ENCODE measurements at regions not wholly inside any gene's neighbourhood (a gene's known extent, or its start where the extent isn't known, plus 50 kb on each side); places are given as distances from the start of the nearest gene placed in this dataset.

DNA sequence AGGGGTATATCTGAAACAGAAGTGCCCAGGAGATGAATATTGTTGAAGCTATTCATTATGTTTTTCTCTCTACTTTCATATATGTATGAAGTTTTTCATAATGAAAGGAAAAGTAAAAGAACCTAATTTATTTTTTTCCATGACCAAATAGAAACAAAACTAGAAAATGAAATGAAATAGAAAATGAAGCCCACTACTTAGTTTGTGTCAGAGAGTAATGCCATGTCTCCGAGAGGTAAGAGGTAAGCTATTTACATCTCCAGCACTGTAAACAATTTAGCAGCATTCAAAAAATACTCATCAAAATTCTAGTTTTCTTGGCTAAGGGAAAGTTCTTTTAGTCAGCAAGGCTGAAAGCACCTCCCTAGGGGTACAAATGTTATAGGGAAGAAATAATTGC is 238.6 kb downstream of the PTH2R start (continued):
- TF ChIP-seq, protein P1, sequence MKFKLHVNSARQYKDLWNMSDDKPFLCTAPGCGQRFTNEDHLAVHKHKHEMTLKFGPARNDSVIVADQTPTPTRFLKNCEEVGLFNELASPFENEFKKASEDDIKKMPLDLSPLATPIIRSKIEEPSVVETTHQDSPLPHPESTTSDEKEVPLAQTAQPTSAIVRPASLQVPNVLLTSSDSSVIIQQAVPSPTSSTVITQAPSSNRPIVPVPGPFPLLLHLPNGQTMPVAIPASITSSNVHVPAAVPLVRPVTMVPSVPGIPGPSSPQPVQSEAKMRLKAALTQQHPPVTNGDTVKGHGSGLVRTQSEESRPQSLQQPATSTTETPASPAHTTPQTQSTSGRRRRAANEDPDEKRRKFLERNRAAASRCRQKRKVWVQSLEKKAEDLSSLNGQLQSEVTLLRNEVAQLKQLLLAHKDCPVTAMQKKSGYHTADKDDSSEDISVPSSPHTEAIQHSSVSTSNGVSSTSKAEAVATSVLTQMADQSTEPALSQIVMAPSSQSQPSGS (IDR thresholded peaks at IDR 0.05; ENCODE audit: low read length) = no peak
- no peak for TF ChIP-seq HDAC6 (IDR thresholded peaks at IDR 0.05; ENCODE audit: low read depth, low read length)
- TF ChIP-seq ASH2L (IDR thresholded peaks at IDR 0.05; ENCODE audit: low read length) = no peak
- no peak for TF ChIP-seq BACH1 (IDR thresholded peaks at IDR 0.05; ENCODE audit: low read length)
- TF ChIP-seq JUND (IDR thresholded peaks at IDR 0.05; ENCODE audit: low read length) = no peak
- no peak for TF ChIP-seq BRCA1 (IDR thresholded peaks at IDR 0.05; ENCODE audit: low read depth, low read length)
